SK-N-SH treated with all-trans-retinoic acid at 6 μM for 48 hours (cell line): ENCODE measurements at regions not wholly inside any gene's neighbourhood (a gene's known extent, or its start where the extent isn't known, plus 50 kb on each side); places are given as distances from the start of the nearest gene placed in this dataset.

Experiments used
- ATAC-seq: fragments of 200-7000 bp; cut with Tn5 transposase; 3 replicates; pipeline ENCODE4 v1.9.1; 2020; ENCODE audit warnings: mild to moderate bottlenecking, moderate library complexity
- ARNTL ChIP-seq: fragments of 450-650 bp; formaldehyde crosslinking; IDR thresholded peaks from 2 replicates; pipeline ENCODE4 v1.5.0; 2020; ENCODE audit warnings: low read depth, mild to moderate bottlenecking, moderate library complexity, borderline replicate concordance
- ESRRG ChIP-seq: fragments of 250-450 bp; sonication (Bioruptor Pico); IDR thresholded peaks from 2 replicates; pipeline ENCODE4 v1.6.1; 2021; ENCODE audit warnings: mild to moderate bottlenecking
- GLIS3 ChIP-seq: fragments of 250-450 bp; sonication (Bioruptor Pico); IDR thresholded peaks from 2 replicates; pipeline ENCODE4 v1.5.0; 2020; ENCODE audit warnings: mild to moderate bottlenecking, moderate library complexity
- ISL1 ChIP-seq: fragments of 250-450 bp; sonication (Bioruptor Pico); IDR thresholded peaks from 2 replicates; pipeline ENCODE4 v2.1.2; 2022; ENCODE audit warnings: mild to moderate bottlenecking, moderate library complexity
- OSR1 ChIP-seq: fragments of 250-450 bp; sonication (Bioruptor Pico); IDR thresholded peaks from 2 replicates; pipeline ENCODE4 v1.8.0; 2022; ENCODE audit warnings: moderate library complexity, mild to moderate bottlenecking, inconsistent platforms
- PPARA ChIP-seq: fragments of 250-450 bp; sonication (Bioruptor Pico); IDR thresholded peaks from 2 replicates; pipeline ENCODE4 v1.5.0; 2020; ENCODE audit warnings: mild to moderate bottlenecking, borderline replicate concordance
- TCF4 ChIP-seq: fragments of 250-450 bp; sonication (Bioruptor Pico); IDR thresholded peaks from 2 replicates; pipeline ENCODE4 v1.8.0; 2021; ENCODE audit warnings: mild to moderate bottlenecking, moderate library complexity, borderline replicate concordance
- TOX ChIP-seq: fragments of 250-450 bp; sonication (Bioruptor Pico); IDR thresholded peaks from 2 replicates; pipeline ENCODE4 v1.8.0; 2021; ENCODE audit warnings: mild to moderate bottlenecking, moderate library complexity, borderline replicate concordance
- ZNF8 ChIP-seq: fragments of 450-650 bp; formaldehyde crosslinking; IDR thresholded peaks from 2 replicates; pipeline ENCODE4 v1.5.0; 2020; ENCODE audit warnings: mild to moderate bottlenecking, moderate library complexity
- TF ChIP-seq, protein P1 (sequence below): fragments of 250-450 bp; sonication (Bioruptor Pico); IDR thresholded peaks from 2 replicates; pipeline ENCODE4 v1.8.0; 2021; ENCODE audit warnings: low read depth, mild to moderate bottlenecking, moderate library complexity, borderline replicate concordance
- TF ChIP-seq, protein P2 (sequence below): fragments of 250-450 bp; sonication (Bioruptor Pico); IDR thresholded peaks from 2 replicates; pipeline ENCODE4 v1.5.0; 2020; ENCODE audit warnings: mild to moderate bottlenecking, moderate library complexity
- TF ChIP-seq, protein P3 (sequence below): fragments of 250-450 bp; sonication (Bioruptor Pico); IDR thresholded peaks from 2 replicates; pipeline ENCODE4 v1.8.0; 2020; ENCODE audit warnings: mild to moderate bottlenecking, moderate library complexity, borderline replicate concordance
- TF ChIP-seq, protein P4 (sequence below): fragments of 250-450 bp; sonication (Bioruptor Pico); IDR thresholded peaks from 2 replicates; pipeline ENCODE4 v1.5.1; 2020; ENCODE audit warnings: low read depth, mild to moderate bottlenecking, moderate library complexity
- TF ChIP-seq, protein P5 (sequence below): fragments of 250-450 bp; sonication (Bioruptor Pico); IDR thresholded peaks from 2 replicates; pipeline ENCODE4 v1.5.1; 2021; ENCODE audit warnings: mild to moderate bottlenecking, moderate library complexity

DNA sequence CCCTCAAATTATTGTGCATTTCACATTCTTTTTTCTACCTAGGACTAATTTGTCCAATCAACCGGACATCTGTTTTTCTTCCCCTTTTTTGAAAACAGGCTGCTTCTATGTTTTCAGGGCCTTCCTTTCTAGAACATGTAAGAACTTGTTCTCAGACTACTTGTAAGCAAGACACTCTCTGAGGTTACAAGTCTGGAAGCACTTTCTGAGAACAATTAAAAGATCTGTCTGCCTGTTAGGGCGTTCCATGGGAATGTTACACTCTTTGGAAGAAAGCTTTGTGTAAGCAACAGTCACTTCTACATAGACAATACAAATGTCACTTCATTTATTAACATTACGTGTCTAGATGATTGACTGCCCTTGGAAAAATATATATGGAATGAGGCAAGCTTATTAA is 50.9 kb upstream of the HSPB3 start:
- TF ChIP-seq ZNF8 (CRISPR knock-in tag) = no peak
- TF ChIP-seq, protein P1, sequence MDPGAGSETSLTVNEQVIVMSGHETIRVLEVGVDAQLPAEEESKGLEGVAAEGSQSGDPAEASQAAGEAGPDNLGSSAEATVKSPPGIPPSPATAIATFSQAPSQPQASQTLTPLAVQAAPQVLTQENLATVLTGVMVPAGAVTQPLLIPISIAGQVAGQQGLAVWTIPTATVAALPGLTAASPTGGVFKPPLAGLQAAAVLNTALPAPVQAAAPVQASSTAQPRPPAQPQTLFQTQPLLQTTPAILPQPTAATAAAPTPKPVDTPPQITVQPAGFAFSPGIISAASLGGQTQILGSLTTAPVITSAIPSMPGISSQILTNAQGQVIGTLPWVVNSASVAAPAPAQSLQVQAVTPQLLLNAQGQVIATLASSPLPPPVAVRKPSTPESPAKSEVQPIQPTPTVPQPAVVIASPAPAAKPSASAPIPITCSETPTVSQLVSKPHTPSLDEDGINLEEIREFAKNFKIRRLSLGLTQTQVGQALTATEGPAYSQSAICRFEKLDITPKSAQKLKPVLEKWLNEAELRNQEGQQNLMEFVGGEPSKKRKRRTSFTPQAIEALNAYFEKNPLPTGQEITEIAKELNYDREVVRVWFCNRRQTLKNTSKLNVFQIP (CRISPR knock-in tag) = no peak
- TF ChIP-seq TCF4 (CRISPR knock-in tag) = no peak
- TF ChIP-seq PPARA = no peak
- TF ChIP-seq, protein P2, sequence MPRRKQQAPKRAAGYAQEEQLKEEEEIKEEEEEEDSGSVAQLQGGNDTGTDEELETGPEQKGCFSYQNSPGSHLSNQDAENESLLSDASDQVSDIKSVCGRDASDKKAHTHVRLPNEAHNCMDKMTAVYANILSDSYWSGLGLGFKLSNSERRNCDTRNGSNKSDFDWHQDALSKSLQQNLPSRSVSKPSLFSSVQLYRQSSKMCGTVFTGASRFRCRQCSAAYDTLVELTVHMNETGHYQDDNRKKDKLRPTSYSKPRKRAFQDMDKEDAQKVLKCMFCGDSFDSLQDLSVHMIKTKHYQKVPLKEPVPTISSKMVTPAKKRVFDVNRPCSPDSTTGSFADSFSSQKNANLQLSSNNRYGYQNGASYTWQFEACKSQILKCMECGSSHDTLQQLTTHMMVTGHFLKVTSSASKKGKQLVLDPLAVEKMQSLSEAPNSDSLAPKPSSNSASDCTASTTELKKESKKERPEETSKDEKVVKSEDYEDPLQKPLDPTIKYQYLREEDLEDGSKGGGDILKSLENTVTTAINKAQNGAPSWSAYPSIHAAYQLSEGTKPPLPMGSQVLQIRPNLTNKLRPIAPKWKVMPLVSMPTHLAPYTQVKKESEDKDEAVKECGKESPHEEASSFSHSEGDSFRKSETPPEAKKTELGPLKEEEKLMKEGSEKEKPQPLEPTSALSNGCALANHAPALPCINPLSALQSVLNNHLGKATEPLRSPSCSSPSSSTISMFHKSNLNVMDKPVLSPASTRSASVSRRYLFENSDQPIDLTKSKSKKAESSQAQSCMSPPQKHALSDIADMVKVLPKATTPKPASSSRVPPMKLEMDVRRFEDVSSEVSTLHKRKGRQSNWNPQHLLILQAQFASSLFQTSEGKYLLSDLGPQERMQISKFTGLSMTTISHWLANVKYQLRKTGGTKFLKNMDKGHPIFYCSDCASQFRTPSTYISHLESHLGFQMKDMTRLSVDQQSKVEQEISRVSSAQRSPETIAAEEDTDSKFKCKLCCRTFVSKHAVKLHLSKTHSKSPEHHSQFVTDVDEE (CRISPR knock-in tag) = no peak
- no peak for TF ChIP-seq TOX (CRISPR knock-in tag)
- no peak for TF ChIP-seq ISL1 (CRISPR knock-in tag)
- TF ChIP-seq, protein P3, sequence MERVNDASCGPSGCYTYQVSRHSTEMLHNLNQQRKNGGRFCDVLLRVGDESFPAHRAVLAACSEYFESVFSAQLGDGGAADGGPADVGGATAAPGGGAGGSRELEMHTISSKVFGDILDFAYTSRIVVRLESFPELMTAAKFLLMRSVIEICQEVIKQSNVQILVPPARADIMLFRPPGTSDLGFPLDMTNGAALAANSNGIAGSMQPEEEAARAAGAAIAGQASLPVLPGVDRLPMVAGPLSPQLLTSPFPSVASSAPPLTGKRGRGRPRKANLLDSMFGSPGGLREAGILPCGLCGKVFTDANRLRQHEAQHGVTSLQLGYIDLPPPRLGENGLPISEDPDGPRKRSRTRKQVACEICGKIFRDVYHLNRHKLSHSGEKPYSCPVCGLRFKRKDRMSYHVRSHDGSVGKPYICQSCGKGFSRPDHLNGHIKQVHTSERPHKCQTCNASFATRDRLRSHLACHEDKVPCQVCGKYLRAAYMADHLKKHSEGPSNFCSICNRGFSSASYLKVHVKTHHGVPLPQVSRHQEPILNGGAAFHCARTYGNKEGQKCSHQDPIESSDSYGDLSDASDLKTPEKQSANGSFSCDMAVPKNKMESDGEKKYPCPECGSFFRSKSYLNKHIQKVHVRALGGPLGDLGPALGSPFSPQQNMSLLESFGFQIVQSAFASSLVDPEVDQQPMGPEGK (CRISPR knock-in tag) = no peak
- no peak for TF ChIP-seq ESRRG (CRISPR knock-in tag)
- TF ChIP-seq, protein P4, sequence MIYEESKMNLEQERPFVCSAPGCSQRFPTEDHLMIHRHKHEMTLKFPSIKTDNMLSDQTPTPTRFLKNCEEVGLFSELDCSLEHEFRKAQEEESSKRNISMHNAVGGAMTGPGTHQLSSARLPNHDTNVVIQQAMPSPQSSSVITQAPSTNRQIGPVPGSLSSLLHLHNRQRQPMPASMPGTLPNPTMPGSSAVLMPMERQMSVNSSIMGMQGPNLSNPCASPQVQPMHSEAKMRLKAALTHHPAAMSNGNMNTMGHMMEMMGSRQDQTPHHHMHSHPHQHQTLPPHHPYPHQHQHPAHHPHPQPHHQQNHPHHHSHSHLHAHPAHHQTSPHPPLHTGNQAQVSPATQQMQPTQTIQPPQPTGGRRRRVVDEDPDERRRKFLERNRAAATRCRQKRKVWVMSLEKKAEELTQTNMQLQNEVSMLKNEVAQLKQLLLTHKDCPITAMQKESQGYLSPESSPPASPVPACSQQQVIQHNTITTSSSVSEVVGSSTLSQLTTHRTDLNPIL = no peak
- no peak for ATAC-seq

DNA sequence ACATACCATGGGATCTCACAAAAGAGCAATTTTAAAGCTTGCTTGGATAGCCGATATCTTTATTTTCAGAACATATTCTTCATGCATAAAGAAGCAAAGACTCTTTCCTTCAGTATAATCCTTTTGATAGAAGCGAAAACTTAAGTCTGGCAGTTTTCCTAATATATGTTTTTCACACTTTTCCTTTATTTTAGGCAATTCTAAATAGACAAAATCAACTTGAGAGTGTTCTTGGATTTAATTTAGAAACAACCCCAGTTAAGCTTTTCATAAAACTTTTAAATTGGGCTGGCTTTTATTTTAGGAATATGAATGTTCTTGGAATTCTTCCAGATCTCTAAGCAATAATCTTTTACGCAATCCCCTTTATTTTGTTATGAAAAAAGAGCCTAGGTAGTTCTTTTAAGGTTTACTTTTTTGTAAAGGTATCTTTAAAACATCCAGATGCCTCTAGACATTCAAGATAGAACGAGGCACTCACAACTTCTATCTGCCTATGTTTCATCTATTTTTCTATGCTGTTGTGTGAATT is 51.5 kb upstream of the HSPB3 start:
- ATAC-seq = no peak
- no peak for TF ChIP-seq ARNTL (CRISPR knock-in tag)
- TF ChIP-seq, protein P4 = no peak
- TF ChIP-seq, protein P5, sequence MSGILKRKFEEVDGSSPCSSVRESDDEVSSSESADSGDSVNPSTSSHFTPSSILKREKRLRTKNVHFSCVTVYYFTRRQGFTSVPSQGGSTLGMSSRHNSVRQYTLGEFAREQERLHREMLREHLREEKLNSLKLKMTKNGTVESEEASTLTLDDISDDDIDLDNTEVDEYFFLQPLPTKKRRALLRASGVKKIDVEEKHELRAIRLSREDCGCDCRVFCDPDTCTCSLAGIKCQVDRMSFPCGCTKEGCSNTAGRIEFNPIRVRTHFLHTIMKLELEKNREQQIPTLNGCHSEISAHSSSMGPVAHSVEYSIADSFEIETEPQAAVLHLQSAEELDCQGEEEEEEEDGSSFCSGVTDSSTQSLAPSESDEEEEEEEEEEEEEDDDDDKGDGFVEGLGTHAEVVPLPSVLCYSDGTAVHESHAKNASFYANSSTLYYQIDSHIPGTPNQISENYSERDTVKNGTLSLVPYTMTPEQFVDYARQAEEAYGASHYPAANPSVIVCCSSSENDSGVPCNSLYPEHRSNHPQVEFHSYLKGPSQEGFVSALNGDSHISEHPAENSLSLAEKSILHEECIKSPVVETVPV = no peak
- TF ChIP-seq, protein P2 (CRISPR knock-in tag) = no peak
- no peak for TF ChIP-seq GLIS3 (CRISPR knock-in tag)
- TF ChIP-seq, protein P1 (CRISPR knock-in tag) = no peak
- no peak for TF ChIP-seq OSR1 (CRISPR knock-in tag)
